Activated naive CD8-positive, alpha-beta T cell treated with anti-CD3 and anti-CD28 coated beads, Interleukin-2, amount 10 ng/mL, durations not matched to agents 7 days and 5 days (primary cell): ENCODE measurements at regions not wholly inside any gene's neighbourhood (a gene's known extent, or its start where the extent isn't known, plus 50 kb on each side); places are given as distances from the start of the nearest gene placed in this dataset. TPM values are rescaled to one million over a fixed set of nuclear protein-coding genes. Genes with fewer than 3 reads are reported as not detected.

Source experiments
- ATAC-seq: fragments of 150-1000 bp; cut with Tn5 transposase; one replicate; pipeline ENCODE4 v1.10.0; 2021; ENCODE audit warnings: low read depth, moderate library complexity
- POLR2A ChIA-PET: fragments of 350-600 bp; sonication (Branson Sonifier 250); formaldehyde crosslinking; loops from one replicate; lab custom pipeline; 2021; ENCODE audit warnings: antibody characterized with exemption; lab: Charles Lee
- DNase-seq: peaks from one replicate; pipeline ENCODE4 v3.0.0; 2021
- H3K27ac Mint-ChIP-seq: one replicate; pipeline ENCODE4 v1.8.0; 2022; ENCODE audit warnings: mild to moderate bottlenecking, mixed read lengths
- H3K27me3 Mint-ChIP-seq: one replicate; pipeline ENCODE4 v1.8.0; 2022; ENCODE audit warnings: mild to moderate bottlenecking, moderate library complexity, mixed read lengths
- H3K36me3 Mint-ChIP-seq: one replicate; pipeline ENCODE4 v1.8.0; 2021; ENCODE audit warnings: mild to moderate bottlenecking, mixed read lengths
- H3K4me1 Mint-ChIP-seq: one replicate; pipeline ENCODE4 v1.8.0; 2021; ENCODE audit warnings: mixed read lengths
- H3K4me3 Mint-ChIP-seq: one replicate; pipeline ENCODE4 v1.8.0; 2022; ENCODE audit warnings: mild to moderate bottlenecking, moderate library complexity, mixed read lengths
- H3K9me3 Mint-ChIP-seq: one replicate; pipeline ENCODE4 v1.8.0; 2021; ENCODE audit warnings: mixed read lengths
- microRNA-seq: library from miRNA; unstranded; fragments of <30 nt; microRNA quantifications from one replicate; pipeline ENCODE4 v1.2.0, GENCODE V29; 2022

DNA sequence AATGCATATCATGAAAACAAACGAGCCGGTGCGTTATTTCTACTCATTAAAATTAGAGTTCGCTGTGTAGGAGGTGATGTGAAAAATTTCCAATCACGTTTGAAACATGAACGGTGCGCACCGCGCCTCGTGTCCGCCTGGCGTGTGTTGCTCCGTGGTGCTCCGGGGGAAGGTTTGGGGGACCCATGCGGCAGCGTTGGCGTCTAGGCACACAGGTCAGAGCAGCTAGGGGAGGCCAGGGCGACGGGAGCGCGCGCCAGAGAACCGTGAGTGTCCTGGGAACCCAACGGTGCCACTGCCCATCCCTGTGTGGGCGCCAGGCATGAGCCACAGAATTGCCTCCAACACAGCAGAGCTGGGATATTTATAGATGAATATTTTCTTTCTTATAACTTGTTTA lies 70.6 kb upstream of the ADARB2 start:
- ATAC-seq, result no peak
- DNase-seq, result no peak
- H3K27ac Mint-ChIP-seq, result no peak overlapping the region
- POLR2A ChIA-PET, result no interaction called here
- no peak overlapping the region for H3K4me3 Mint-ChIP-seq
- peaks cover 2% of the 10 kb centered on the region for H3K27me3 Mint-ChIP-seq
- no peaks in the 10 kb centered on the region for H3K4me1 Mint-ChIP-seq
- no peaks in the 10 kb centered on the region for H3K9me3 Mint-ChIP-seq
- H3K36me3 Mint-ChIP-seq, result no peaks in the 10 kb centered on the region

DNA sequence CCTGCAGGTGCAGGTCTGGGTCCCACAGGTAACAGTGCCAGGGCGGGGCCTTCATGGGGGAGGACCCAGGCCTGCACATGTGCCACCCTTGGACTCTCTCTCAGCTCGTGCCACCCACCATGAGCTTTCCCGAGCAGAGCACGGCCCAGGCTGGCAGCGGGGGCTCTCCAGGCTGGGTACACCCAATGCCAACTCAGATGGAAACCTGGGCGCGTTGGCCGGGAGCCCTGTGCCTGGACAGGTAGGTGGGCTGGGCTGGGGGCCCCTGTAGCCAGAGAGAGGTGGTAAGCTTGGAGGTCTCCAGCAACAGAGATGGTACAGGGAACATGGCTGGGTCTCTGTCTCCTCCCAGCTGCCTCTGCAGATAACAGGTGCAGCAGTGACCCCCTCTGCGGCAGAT lies 69.9 kb upstream of the ADARB2 start:
- peaks cover 2% of the 10 kb centered on the region for H3K27me3 Mint-ChIP-seq
- DNase-seq (no peak), ATAC-seq (no peak)
- H3K27ac Mint-ChIP-seq, result no peak overlapping the region
- no peaks in the 10 kb centered on the region for H3K9me3 Mint-ChIP-seq
- H3K36me3 Mint-ChIP-seq, result no peaks in the 10 kb centered on the region
- no peak overlapping the region for H3K4me3 Mint-ChIP-seq
- POLR2A ChIA-PET, result no interaction called here
- no peaks in the 10 kb centered on the region for H3K4me1 Mint-ChIP-seq

DNA sequence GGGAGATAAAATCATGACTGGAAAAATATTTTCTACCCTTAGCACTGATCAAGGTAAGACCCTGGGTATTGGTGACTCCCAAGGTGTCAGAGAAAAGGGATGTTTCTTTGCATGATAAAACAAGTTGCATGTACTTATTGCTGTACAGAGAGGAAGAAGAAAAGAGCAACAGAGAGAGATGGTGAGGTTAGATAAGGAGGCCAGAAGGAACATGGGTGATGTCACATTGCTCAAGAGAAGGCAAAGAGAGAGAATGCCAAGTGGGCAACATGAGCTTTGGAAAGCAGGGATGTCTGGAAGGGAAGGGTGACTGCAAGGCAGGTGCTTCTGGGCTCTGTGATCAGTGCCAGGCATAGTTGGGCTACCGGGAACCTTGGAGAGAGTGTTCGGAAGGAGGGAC lies 65.1 kb upstream of the ADARB2 start:
- Mint-ChIP-seq H3K27me3 (peaks cover 2% of the 10 kb centered on the region), H3K4me1 (no peaks in the 10 kb centered on the region), H3K9me3 (no peaks in the 10 kb centered on the region), H3K4me3 (no peak overlapping the region), H3K27ac (no peak overlapping the region), H3K36me3 (no peaks in the 10 kb centered on the region)
- DNase-seq (no peak), ATAC-seq (no peak)
- POLR2A ChIA-PET, result no interaction called here

DNA sequence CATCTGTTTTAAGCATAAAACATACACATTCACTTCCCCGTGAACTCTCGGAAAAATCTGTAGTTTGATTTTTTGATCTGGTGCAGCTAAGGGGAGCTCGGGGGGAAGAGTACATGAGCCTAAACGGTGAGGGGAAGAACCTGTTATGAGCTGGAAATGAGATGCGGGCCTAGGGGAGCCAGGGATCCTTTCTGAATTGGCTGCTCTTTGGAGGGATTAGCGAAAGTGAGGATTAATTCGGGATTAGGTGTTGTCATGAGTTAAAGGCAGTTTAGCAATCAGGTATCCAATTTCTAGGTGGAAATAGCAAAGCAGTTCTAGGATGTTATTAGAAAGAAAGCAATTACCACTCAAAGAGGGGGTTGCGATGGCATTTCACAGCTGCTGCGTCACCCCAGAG lies 51.1 kb upstream of the ADARB2 start:
- Mint-ChIP-seq H3K27me3 (no peaks in the 10 kb centered on the region), H3K9me3 (peaks cover 3% of the 10 kb centered on the region), H3K27ac (no peak overlapping the region), H3K4me1 (no peaks in the 10 kb centered on the region), H3K4me3 (no peak overlapping the region), H3K36me3 (no peaks in the 10 kb centered on the region)
- DNase-seq (no peak), ATAC-seq (no peak)
- POLR2A ChIA-PET, result no interaction called here

Small RNA genes in the stretch of these regions (microRNA-seq; reads per million reads assigned to microRNA genes)
- not detected for gene MIR6072
